Kidney (tissue), 13 donors: ENCODE measurements at regions not wholly inside any gene's neighbourhood (a gene's known extent, or its start where the extent isn't known, plus 50 kb on each side); places are given as distances from the start of the nearest gene placed in this dataset.

ENCODE experiments used
- DNase-seq, 5 donors: peaks; one replicate each; pipeline ENCODE4 v3.0.0-alpha.2; 2013 to 2020
- FAIRE-seq: peaks from 2 replicates; lab custom pipeline; 2012; peaks lifted over from hg19 to GRCh38; lab: Jason Lieb, UNC
- H3K27ac ChIP-seq, 2 donors: one replicate each; pipeline ENCODE4 v1.7.0; 2013; ENCODE audit warnings: low read depth in 2 of 2, low read length in 2 of 2, inconsistent platforms in 1 of 2
- H3K27me3 ChIP-seq: one replicate; pipeline ENCODE4 v1.7.1; 2013; ENCODE audit warnings: low read length, inconsistent platforms; ENCODE audit not compliant: control insufficient read depth, insufficient read depth
- H3K36me3 ChIP-seq, 3 donors: one replicate each; pipeline versions ENCODE4 v1.7.0 to v1.7.1; 2013; ENCODE audit warnings: low read length in 3 of 3, control low read depth in 1 of 3, inconsistent platforms in 1 of 3; ENCODE audit not compliant: insufficient read depth in 3 of 3, control insufficient read depth in 2 of 3
- H3K4me1 ChIP-seq, 3 donors: one replicate each; pipeline versions ENCODE4 v1.7.0 to v1.7.1; 2013; ENCODE audit warnings: low read length in 3 of 3, inconsistent platforms in 1 of 3, low read depth in 1 of 3; ENCODE audit not compliant: control insufficient read depth in 2 of 3, insufficient read depth in 2 of 3
- H3K4me3 ChIP-seq, 3 donors: one replicate each; pipeline versions ENCODE4 v1.7.0 to v1.8.1; 2013; ENCODE audit warnings: low read length in 3 of 3, control low read depth in 1 of 3, inconsistent platforms in 1 of 3
- H3K9ac ChIP-seq, 3 donors: one replicate each; pipeline versions ENCODE4 v1.7.0 to v1.7.1; 2013; ENCODE audit warnings: low read length in 3 of 3, control low read depth in 1 of 3, inconsistent platforms in 1 of 3
- H3K9me3 ChIP-seq, 3 donors: one replicate each; pipeline versions ENCODE4 v1.7.0 to v1.7.1; 2013; ENCODE audit warnings: low read length in 3 of 3, control low read depth in 1 of 3, inconsistent platforms in 1 of 3; ENCODE audit not compliant: control insufficient read depth in 2 of 3, insufficient read depth in 1 of 3
- intact Hi-C: fragments of 100-400 bp; cut with DNase I; formaldehyde crosslinking; loops from one replicate; pipeline ENCODE4 v1.11.1; 2022
- TF ChIP-seq, protein P1 (sequence below): IDR thresholded peaks from 3 replicates; pipeline ENCODE4 v1.5.1; 2012; ENCODE audit warnings: mild to moderate bottlenecking, moderate library complexity, borderline replicate concordance; ENCODE audit not compliant: insufficient read depth; ENCODE audit errors: extremely low read depth
- donor health status: control.
- donor health status: control.
- donor health status: control.
- donor health status: control.
- donor health status: control.
- donor health status: DM: yes; HTN: yes; CAD: no.
- donor health status: Normal renal cell carcinoma (clear cell type).

DNA sequence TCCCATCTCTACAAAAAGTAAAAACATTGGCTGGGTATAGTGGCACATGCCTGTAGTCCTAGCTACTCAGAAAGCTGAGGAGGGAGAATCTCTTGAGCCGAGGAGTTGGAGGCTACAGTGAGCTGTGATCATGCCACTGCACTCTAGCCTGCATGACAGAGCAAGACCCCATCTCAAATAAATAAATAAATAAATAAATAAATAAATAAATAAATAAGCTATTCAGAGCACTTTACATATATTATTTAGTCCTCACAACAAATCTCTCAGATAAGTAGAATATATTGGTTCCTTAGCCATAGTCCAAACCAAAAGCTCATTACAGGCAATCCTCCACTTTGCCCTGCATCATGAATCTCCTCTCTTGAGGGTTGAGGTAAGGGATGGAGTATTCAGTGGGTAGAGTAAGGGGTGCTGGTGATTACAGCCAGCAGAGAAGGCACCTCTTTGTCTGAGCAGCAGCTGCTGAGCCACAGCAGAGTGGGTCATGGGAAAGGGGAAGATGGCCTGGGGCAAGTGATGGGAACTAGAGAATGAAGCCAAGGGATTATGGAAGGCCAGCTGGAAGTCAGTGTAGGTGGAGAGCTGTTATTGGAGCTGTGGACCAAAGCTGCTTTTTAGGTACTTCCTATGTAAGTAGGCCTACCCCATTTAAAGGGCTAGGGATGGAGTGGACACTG lies 115.5 kb upstream of the ZNF644 start:
- peaks cover 0 to 3% (median 0%) of the 10 kb centered on the region in 3 donors for H3K9me3 ChIP-seq
- TF ChIP-seq, protein P1, sequence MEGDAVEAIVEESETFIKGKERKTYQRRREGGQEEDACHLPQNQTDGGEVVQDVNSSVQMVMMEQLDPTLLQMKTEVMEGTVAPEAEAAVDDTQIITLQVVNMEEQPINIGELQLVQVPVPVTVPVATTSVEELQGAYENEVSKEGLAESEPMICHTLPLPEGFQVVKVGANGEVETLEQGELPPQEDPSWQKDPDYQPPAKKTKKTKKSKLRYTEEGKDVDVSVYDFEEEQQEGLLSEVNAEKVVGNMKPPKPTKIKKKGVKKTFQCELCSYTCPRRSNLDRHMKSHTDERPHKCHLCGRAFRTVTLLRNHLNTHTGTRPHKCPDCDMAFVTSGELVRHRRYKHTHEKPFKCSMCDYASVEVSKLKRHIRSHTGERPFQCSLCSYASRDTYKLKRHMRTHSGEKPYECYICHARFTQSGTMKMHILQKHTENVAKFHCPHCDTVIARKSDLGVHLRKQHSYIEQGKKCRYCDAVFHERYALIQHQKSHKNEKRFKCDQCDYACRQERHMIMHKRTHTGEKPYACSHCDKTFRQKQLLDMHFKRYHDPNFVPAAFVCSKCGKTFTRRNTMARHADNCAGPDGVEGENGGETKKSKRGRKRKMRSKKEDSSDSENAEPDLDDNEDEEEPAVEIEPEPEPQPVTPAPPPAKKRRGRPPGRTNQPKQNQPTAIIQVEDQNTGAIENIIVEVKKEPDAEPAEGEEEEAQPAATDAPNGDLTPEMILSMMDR, result no peak
- H3K27me3 ChIP-seq, result no peaks in the 10 kb centered on the region
- H3K4me1 ChIP-seq, result no peaks in the 10 kb centered on the region
- no peak overlapping the region for H3K9ac ChIP-seq
- intact Hi-C loops, result no loop called here
- DNase-seq (no peak), FAIRE-seq (no peak)
- H3K4me3 ChIP-seq, result no peak overlapping the region
- no peak overlapping the region for H3K27ac ChIP-seq
- H3K36me3 ChIP-seq, result no peaks in the 10 kb centered on the region

DNA sequence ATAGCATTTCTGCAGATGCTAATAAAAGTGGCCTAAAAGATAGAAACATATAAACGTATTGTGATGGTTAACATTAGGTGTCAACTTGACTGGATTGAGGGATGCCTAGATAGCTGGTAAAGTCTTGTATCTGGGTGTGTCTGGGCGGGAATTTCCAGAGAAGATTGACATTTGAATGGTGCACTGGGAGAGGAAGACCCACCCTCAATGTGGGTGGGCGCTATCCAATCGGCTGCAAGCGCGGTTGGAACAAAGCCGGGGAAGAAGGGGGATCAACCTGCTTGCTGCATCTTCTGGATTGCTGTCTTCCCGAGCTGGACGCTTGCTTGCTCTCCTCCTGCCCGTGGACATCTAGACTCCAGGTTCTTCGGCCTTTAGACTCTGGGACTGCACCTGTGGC lies 114.0 kb upstream of the ZNF644 start:
- TF ChIP-seq, protein P1, result no peak
- no peak for FAIRE-seq
- H3K9me3 ChIP-seq, result peaks cover 0 to 3% (median 0%) of the 10 kb centered on the region in 3 donors
- no peaks in the 10 kb centered on the region for H3K27me3 ChIP-seq
- DNase-seq, result no peak
- no peaks in the 10 kb centered on the region for H3K4me1 ChIP-seq
- H3K9ac ChIP-seq, result no peak overlapping the region
- H3K36me3 ChIP-seq, result no peaks in the 10 kb centered on the region
- intact Hi-C loops, result no loop called here
- H3K4me3 ChIP-seq, result no peak overlapping the region
- no peak overlapping the region for H3K27ac ChIP-seq

DNA sequence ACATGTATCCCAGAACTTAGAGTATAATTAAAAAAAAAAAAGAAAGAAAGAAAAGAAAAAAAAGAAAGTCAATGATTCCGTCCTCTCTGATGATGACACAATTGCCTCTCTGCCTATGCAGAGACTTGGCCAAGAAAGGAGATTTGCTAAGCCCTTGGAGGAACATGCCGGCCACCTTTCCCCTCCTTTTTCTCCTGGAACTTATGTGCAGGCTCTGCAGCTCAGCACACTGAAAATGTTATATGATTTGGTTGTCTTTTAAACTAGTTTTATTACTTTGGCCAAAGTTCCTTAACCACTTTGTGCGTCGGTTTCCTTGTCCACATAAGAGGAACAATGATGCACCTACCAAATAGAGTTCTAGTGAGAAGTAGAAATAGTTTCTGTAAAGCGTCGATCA lies 111.4 kb upstream of the ZNF644 start:
- intact Hi-C loops, result no loop called here
- Histone ChIP-seq H3K4me1 (no peaks in the 10 kb centered on the region), H3K9me3 (peaks cover 0 to 3% (median 0%) of the 10 kb centered on the region in 3 donors), H3K27me3 (no peaks in the 10 kb centered on the region), H3K36me3 (no peaks in the 10 kb centered on the region), H3K27ac (no peak overlapping the region), H3K4me3 (no peak overlapping the region), H3K9ac (no peak overlapping the region)
- TF ChIP-seq, protein P1, result no peak
- no peak for FAIRE-seq
- DNase-seq, result no peak
